VCaP (cell line): ENCODE measurements at regions not wholly inside any gene's neighbourhood (a gene's known extent, or its start where the extent isn't known, plus 50 kb on each side); places are given as distances from the start of the nearest gene placed in this dataset.

Experiments used
- H3K27ac ChIP-seq: fragments of 450-650 bp; 2 replicates; pipeline ENCODE4 v1.5.1; 2017
- CTCF ChIP-seq: fragments of 450-650 bp; conservative IDR thresholded peaks from 2 replicates; pipeline ENCODE4 v1.5.1; 2017; ENCODE audit warnings: mild to moderate bottlenecking, moderate library complexity

DNA sequence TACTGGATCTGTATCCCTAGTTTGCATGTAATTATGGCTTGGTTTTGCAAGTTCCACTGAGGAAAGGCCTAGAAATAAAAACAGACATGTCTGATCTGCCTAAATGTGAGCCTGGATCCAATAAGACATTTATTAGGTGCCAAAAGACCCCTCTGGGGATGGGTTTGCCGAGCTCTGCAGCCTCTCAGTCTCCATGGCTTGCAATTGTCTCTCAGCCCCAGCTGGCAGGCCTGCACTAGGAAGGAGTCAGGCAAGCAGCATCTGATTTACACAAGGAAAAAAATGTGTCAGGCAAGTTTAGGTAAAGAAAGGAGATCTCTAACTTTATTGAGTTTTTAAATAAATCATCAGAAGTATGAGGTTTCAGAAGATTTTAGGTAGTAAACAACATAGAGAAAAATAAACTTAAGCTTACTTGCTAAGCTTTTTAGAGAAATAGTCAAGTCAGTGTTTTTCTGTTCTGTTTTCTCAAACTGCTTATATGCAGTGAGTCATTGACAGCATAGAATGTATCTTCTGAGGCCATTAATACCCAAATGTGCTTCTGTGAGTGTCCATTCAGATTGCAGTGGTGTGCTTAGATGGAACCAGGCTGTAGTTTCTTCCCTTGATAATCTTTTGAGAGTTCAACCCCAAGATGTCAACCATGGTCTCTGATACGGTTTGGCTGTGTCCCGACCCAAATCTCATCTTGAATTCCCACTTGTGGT, 121.0 kb downstream of the FHL5 start:
- no peak for TF ChIP-seq CTCF
- no peak overlapping the region for H3K27ac ChIP-seq

DNA sequence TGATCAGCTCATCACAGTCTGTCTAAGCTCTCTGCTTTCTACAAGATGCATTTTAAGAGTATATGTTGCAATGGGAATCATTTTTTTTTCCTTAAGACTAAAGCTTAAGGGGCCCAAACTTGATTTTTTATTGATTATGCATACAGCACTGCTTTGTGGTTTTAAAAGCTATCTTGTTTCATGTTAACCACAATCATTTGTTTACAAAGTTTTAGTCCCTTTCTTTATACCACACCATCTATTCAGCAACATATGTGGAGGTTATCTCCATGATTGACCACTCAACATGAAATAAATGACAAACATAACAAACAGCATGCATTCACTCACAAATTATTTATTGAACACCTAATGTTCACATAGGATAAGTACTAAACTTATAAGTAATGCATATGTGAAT, 119.1 kb downstream of the FHL5 start:
- H3K27ac ChIP-seq: no peak overlapping the region
- no peak for TF ChIP-seq CTCF

DNA sequence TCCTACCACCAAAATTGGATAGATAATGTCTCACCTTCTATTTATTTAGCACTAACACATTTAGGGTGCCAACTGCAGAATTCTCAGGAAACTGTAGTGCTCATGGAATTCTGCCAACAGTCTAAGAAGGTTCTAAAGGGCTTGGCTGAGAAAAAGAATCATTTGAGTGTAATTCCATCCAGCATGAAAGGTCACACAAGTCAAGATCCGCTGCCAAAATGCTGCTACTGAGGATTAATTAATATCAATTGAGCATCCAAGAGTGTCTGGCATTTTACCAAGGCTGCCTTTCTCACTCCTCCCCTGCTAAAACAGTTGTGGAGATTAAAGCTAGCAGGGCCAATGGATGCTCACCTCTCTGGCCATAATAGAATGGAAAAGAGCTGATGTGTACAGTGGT, 112.7 kb downstream of the FHL5 start:
- no peak overlapping the region for H3K27ac ChIP-seq
- no peak for TF ChIP-seq CTCF
